Esophagus squamous epithelium (tissue), 4 donors: ENCODE measurements at regions not wholly inside any gene's neighbourhood (a gene's known extent, or its start where the extent isn't known, plus 50 kb on each side); places are given as distances from the start of the nearest gene placed in this dataset.

ENCODE experiments used
- CTCF ChIP-seq, 6 experiments: fragments of 450-650 bp in 4 of 6; fragments of 200-600 bp in 2 of 6; sonication (generic) in 2 of 6; IDR thresholded peaks; one replicate each; pipeline ENCODE4 v1.5.1; 2016 to 2019; ENCODE audit warnings: antibody characterized with exemption in 6 of 6, mild to moderate bottlenecking in 4 of 6, moderate library complexity in 4 of 6
- POLR2A ChIP-seq, 4 donors: fragments of 450-650 bp; IDR thresholded peaks; one replicate each; pipeline ENCODE4 v1.6.1; 2017; ENCODE audit warnings: antibody characterized with exemption in 4 of 4, mild to moderate bottlenecking in 4 of 4, moderate library complexity in 3 of 4

- TF ChIP-seq CTCF (IDR thresholded peaks at IDR 0.05) (no peak), POLR2A (IDR thresholded peaks at IDR 0.05) (no peak)
Measured at GRCh38 chr1:5644281-5645134, 347.7 kb downstream of the NPHP4 start.
